ENCODE measurements at regions not wholly inside any gene's neighbourhood (a gene's known extent, or its start where the extent isn't known, plus 50 kb on each side); places are given as distances from the start of the nearest gene placed in this dataset.

DNA sequence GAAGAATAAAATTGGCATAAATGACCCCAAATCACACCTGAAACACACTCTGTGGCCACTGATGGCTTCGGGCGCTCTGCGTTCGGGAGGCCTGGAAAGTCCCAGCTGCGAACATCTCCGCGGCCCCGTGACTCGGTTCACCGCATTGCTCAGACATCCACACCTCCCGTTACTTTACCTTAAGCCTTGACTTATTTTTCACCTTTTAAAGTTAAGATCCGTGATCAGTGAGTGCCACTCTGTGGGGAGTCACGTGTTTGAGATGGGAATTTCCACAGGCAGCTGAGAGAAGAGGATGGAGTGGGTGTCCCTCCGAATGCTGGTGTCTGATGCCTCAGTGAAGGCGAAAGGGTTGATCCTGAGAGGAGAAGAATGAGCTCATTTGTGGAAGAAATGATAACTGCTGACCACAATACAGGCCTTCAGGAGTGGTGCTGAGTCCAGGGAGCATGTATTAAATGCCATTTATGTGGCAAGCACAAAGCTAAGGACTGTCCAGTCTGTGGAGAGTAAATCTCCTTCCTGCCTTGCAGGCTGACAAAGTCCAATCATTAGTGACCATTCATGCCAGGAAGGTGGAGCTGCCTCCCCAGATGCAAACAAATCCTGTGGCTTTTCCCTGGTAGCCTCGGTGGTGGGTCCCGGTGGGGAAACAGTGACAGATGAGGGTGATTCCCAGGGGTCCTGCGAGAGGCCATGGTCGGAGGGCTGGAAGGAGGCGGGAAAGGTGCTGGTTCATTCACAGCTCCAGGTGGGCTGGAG lies 168.8 kb downstream of the RTP5 start:
- TF ChIP-seq POLR2A (IDR thresholded peaks at IDR 0.05; ENCODE audit: low read length) = no peak
- TF ChIP-seq GATA1 (IDR thresholded peaks at IDR 0.05; ENCODE audit: low read depth, low read length) = no peak

Data from erythroblast (primary cell).